ENCODE measurements at regions not wholly inside any gene's neighbourhood (a gene's known extent, or its start where the extent isn't known, plus 50 kb on each side); places are given as distances from the start of the nearest gene placed in this dataset.

DNA sequence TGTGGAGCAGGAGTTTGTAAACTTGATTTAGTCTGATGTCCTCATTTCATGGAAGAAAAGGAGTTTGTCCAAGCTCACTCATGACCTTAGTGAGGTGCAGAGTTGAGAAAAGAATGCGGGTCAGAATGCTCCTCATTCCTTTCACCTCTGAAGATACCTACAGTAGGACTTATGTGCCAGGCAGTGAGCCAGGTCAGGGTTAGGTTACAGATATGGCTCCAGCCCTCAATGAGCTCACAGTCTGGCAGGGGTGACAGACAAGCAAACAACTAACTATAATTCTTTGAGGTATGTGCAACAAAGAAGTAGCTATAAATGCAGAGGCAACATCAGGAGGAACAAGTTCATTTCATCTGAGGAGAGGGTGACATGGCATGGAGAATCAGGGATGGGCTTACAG, 102.5 kb downstream of the SPATA31D1 start:
- DNase-seq (no peak), ATAC-seq (no peak)
- Histone ChIP-seq H3K27me3 (ENCODE audit: control insufficient read depth, insufficient read depth) (no peaks in the 10 kb centered on the region), H3K4me1 (ENCODE audit: control insufficient read depth, insufficient read depth, low read length) (no peaks in the 10 kb centered on the region), H3K9me3 (ENCODE audit: control insufficient read depth, low read length) (no peaks in the 10 kb centered on the region), H3K27ac (ENCODE audit: low read length) (no peak overlapping the region), H3K4me3 (ENCODE audit: low read length) (no peak overlapping the region)
- WGBS: 76% methylated on average over 1 of the region's 1 CpG
- intact Hi-C loops (cut with DNase I): no loop called here

GRCh38 chr9:82091610-82092009, 103.0 kb downstream of the SPATA31D1 start:
- 85% methylated on average over 2 of the region's 2 CpGs for WGBS
- intact Hi-C loops (cut with DNase I): no loop called here
- DNase-seq (no peak), ATAC-seq (no peak)
- no peaks in the 10 kb centered on the region for H3K4me1 ChIP-seq (ENCODE audit: control insufficient read depth, insufficient read depth, low read length)
- H3K9me3 ChIP-seq (ENCODE audit: control insufficient read depth, low read length): no peaks in the 10 kb centered on the region
- H3K27me3 ChIP-seq (ENCODE audit: control insufficient read depth, insufficient read depth): no peaks in the 10 kb centered on the region
- H3K4me3 ChIP-seq (ENCODE audit: low read length): no peak overlapping the region
- no peak overlapping the region for H3K27ac ChIP-seq (ENCODE audit: low read length)

DNA sequence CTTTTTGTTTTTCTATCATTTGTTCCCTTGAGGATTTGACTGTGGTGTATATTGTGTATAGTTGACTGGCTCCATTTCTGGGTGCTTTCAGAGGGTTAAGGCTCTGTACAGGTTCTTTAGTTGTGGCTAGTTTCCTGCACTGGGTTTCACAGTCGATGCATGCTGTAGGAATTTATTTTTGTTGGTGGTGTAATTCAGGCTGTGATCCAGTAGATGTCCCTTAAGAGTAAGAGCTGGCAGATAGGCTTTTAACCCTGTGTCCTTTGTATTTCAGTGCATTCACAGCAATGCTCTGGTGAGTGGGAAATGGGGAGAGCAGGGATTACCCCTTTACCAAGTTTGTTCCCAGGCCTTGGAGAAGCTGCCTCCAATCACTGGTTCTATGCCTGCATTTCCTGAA, 112.9 kb downstream of the SPATA31D1 start:
- no peak for DNase-seq
- Histone ChIP-seq H3K4me1 (ENCODE audit: control insufficient read depth, insufficient read depth, low read length) (no peaks in the 10 kb centered on the region), H3K4me3 (ENCODE audit: low read length) (no peak overlapping the region), H3K27me3 (ENCODE audit: control insufficient read depth, insufficient read depth) (no peaks in the 10 kb centered on the region), H3K9me3 (ENCODE audit: control insufficient read depth, low read length) (no peaks in the 10 kb centered on the region), H3K27ac (ENCODE audit: low read length) (no peak overlapping the region)
- ATAC-seq: no peak
- WGBS: 77% methylated on average over 1 of the region's 1 CpG
- intact Hi-C loops (cut with DNase I): no loop called here

GRCh38 chr9:82104252-82104651, 115.7 kb downstream of the SPATA31D1 start:
- H3K9me3 ChIP-seq (ENCODE audit: control insufficient read depth, low read length): no peaks in the 10 kb centered on the region
- intact Hi-C loops (cut with DNase I): no loop called here

DNA sequence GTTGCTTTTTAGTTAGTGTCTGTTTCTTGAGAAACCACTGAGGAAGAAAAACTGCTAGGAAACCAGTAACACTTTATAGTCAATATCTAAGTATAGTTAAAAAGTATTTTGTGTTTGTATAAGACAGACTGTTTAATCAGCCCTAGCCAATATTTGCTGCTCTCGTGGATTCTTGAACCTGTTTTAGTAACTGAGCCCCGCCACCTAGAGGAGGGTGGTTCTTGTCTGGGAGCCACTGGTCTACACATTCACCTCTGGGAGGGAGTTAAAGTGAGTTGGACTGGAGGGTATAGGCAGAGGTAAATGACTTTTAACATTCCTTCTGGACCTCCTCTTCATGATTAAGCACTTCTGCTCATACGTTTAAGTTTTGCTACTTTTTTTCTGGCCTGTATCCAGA, 117.2 kb downstream of the SPATA31D1 start:
- no peaks in the 10 kb centered on the region for H3K27me3 ChIP-seq (ENCODE audit: control insufficient read depth, insufficient read depth)
- WGBS: 74% methylated on average over 3 of the region's 3 CpGs
- H3K9me3 ChIP-seq (ENCODE audit: control insufficient read depth, low read length): no peaks in the 10 kb centered on the region
- H3K27ac ChIP-seq (ENCODE audit: low read length): no peak overlapping the region
- H3K4me3 ChIP-seq (ENCODE audit: low read length): no peak overlapping the region
- ATAC-seq (no peak), DNase-seq (no peak)
- intact Hi-C loops (cut with DNase I): no loop called here
- H3K4me1 ChIP-seq (ENCODE audit: control insufficient read depth, insufficient read depth, low read length): no peaks in the 10 kb centered on the region

More at GRCh38 chr9:82104252-82104651, 115.7 kb downstream of the SPATA31D1 start:
- ATAC-seq (no peak), DNase-seq (no peak)
- no peaks in the 10 kb centered on the region for H3K4me1 ChIP-seq (ENCODE audit: control insufficient read depth, insufficient read depth, low read length)
- no peak overlapping the region for H3K4me3 ChIP-seq (ENCODE audit: low read length)
- WGBS: 90% methylated on average over 1 of the region's 1 CpG
- no peak overlapping the region for H3K27ac ChIP-seq (ENCODE audit: low read length)
- H3K27me3 ChIP-seq (ENCODE audit: control insufficient read depth, insufficient read depth): no peaks in the 10 kb centered on the region

- intact Hi-C loops (cut with DNase I): no loop called here
- Histone ChIP-seq H3K27me3 (ENCODE audit: control insufficient read depth, insufficient read depth) (no peaks in the 10 kb centered on the region), H3K9me3 (ENCODE audit: control insufficient read depth, low read length) (no peaks in the 10 kb centered on the region), H3K27ac (ENCODE audit: low read length) (no peak overlapping the region), H3K4me3 (ENCODE audit: low read length) (no peak overlapping the region), H3K4me1 (ENCODE audit: control insufficient read depth, insufficient read depth, low read length) (no peaks in the 10 kb centered on the region)
- DNase-seq (no peak), ATAC-seq (no peak)
These were observed 118.0 kb downstream of the SPATA31D1 start for GRCh38 chr9:82106536-82106935.

GRCh38 chr9:82108474-82108873, 119.9 kb downstream of the SPATA31D1 start:
- DNase-seq: no peak
- no peak overlapping the region for H3K27ac ChIP-seq (ENCODE audit: low read length)
- WGBS: 97% methylated on average over 1 of the region's 1 CpG
- ATAC-seq: no peak
- intact Hi-C loops (cut with DNase I): no loop called here
- H3K9me3 ChIP-seq (ENCODE audit: control insufficient read depth, low read length): no peaks in the 10 kb centered on the region
- no peaks in the 10 kb centered on the region for H3K4me1 ChIP-seq (ENCODE audit: control insufficient read depth, insufficient read depth, low read length)
- H3K4me3 ChIP-seq (ENCODE audit: low read length): no peak overlapping the region
- no peaks in the 10 kb centered on the region for H3K27me3 ChIP-seq (ENCODE audit: control insufficient read depth, insufficient read depth)

DNA sequence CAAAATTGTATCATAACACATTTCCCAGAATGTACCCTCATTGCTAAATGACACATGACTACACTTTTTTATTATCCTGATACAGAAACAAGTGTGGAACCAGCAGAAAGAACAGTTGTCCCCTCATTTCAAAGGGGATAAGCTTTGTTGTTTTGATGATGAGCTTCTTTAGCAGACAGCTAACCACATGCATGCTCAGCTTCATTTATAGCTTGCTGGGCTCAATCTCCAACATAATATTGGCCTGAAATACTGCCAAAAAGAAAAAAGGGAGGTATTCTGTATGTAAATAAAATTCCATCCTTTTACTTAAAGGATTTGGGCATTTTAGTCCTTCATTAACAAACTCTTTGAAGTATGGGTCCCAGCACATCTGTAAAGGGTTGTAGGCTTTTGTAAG, 120.4 kb downstream of the SPATA31D1 start:
- Histone ChIP-seq H3K27ac (ENCODE audit: low read length) (no peak overlapping the region), H3K4me3 (ENCODE audit: low read length) (no peak overlapping the region), H3K4me1 (ENCODE audit: control insufficient read depth, insufficient read depth, low read length) (no peaks in the 10 kb centered on the region), H3K27me3 (ENCODE audit: control insufficient read depth, insufficient read depth) (no peaks in the 10 kb centered on the region), H3K9me3 (ENCODE audit: control insufficient read depth, low read length) (no peaks in the 10 kb centered on the region)
- ATAC-seq: no peak
- intact Hi-C loops (cut with DNase I): no loop called here
- no peak for DNase-seq

GRCh38 chr9:82109626-82110025, 121.1 kb downstream of the SPATA31D1 start:
- H3K4me3 ChIP-seq (ENCODE audit: low read length): no peak overlapping the region
- ATAC-seq (no peak), DNase-seq (no peak)
- intact Hi-C loops (cut with DNase I): no loop called here
- H3K27ac ChIP-seq (ENCODE audit: low read length): no peak overlapping the region
- H3K4me1 ChIP-seq (ENCODE audit: control insufficient read depth, insufficient read depth, low read length): no peaks in the 10 kb centered on the region
- H3K27me3 ChIP-seq (ENCODE audit: control insufficient read depth, insufficient read depth): no peaks in the 10 kb centered on the region
- H3K9me3 ChIP-seq (ENCODE audit: control insufficient read depth, low read length): no peaks in the 10 kb centered on the region

DNA sequence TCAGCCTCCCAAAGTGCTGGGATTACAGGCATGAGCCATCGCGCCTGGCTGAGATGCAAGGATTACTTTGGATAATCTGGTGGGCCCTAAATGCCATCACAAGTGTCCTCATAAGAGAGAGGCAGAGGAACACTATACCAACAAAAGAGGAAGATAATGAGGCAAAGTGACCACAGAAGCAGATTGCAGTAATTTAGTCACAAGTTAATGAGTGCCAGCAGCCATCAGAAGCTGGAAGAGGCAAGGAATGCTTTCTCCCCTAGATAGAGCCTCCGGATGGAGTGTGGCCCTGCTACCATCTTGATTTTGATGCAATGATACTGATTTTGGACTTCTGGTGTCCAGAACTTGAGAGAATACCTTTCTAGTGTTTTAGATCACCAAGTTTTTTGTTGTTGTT, 122.3 kb downstream of the SPATA31D1 start:
- 95% methylated on average over 3 of the region's 3 CpGs for WGBS
- Histone ChIP-seq H3K4me3 (ENCODE audit: low read length) (no peak overlapping the region), H3K27ac (ENCODE audit: low read length) (no peak overlapping the region), H3K9me3 (ENCODE audit: control insufficient read depth, low read length) (no peaks in the 10 kb centered on the region), H3K4me1 (ENCODE audit: control insufficient read depth, insufficient read depth, low read length) (no peaks in the 10 kb centered on the region), H3K27me3 (ENCODE audit: control insufficient read depth, insufficient read depth) (no peaks in the 10 kb centered on the region)
- intact Hi-C loops (cut with DNase I): no loop called here
- DNase-seq: no peak
- ATAC-seq: no peak

GRCh38 chr9:82115331-82115730, 126.8 kb downstream of the SPATA31D1 start:
- 47% methylated on average over 1 of the region's 1 CpG for WGBS
- Histone ChIP-seq H3K27me3 (ENCODE audit: control insufficient read depth, insufficient read depth) (no peaks in the 10 kb centered on the region), H3K4me1 (ENCODE audit: control insufficient read depth, insufficient read depth, low read length) (no peaks in the 10 kb centered on the region), H3K4me3 (ENCODE audit: low read length) (no peak overlapping the region), H3K9me3 (ENCODE audit: control insufficient read depth, low read length) (no peaks in the 10 kb centered on the region), H3K27ac (ENCODE audit: low read length) (no peak overlapping the region)
- DNase-seq: no peak
- no peak for ATAC-seq
- intact Hi-C loops (cut with DNase I): no loop called here

DNA sequence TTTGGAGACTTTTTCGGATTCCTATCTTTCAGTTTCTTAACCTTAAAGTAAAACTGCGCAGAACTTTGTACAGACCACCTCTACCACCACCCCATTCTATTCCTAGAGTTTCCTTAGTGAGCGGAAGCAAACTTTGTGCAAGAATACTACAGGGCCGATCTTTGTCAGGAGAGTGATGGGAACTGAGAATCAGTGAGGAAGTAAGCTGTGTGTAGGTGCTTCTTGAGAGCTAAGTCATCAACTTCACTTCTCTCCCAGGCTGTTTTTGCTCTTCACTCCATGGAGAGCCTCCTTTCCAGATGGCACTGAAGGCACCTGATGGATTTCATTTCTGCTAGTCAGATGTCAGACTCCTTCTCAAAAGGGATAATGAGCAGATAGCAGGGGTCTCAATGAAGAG, 127.3 kb downstream of the SPATA31D1 start:
- no peak overlapping the region for H3K27ac ChIP-seq (ENCODE audit: low read length)
- H3K4me1 ChIP-seq (ENCODE audit: control insufficient read depth, insufficient read depth, low read length): no peaks in the 10 kb centered on the region
- DNase-seq (no peak), ATAC-seq (no peak)
- WGBS: 90% methylated on average over 4 of the region's 4 CpGs
- H3K9me3 ChIP-seq (ENCODE audit: control insufficient read depth, low read length): no peaks in the 10 kb centered on the region
- intact Hi-C loops (cut with DNase I): no loop called here
- H3K4me3 ChIP-seq (ENCODE audit: low read length): no peak overlapping the region
- no peaks in the 10 kb centered on the region for H3K27me3 ChIP-seq (ENCODE audit: control insufficient read depth, insufficient read depth)

All from right cardiac atrium (tissue), 5 donors.